GM19351 (cell line): ENCODE measurements at regions not wholly inside any gene's neighbourhood (a gene's known extent, or its start where the extent isn't known, plus 50 kb on each side); places are given as distances from the start of the nearest gene placed in this dataset.
"Not testable (repeated sequence)": the region's sequence is repeated elsewhere in the genome, so short reads cannot be mapped to it uniquely, and the experiment has no call there.

Source experiments
- ATAC-seq: cut with Tn5 transposase; IDR thresholded peaks from one replicate; pipeline ENCODE4 v1.9.1; 2021; ENCODE audit warnings: mild to moderate bottlenecking, moderate library complexity; ENCODE audit not compliant: unreplicated experiment

GRCh38 chr18:34942276-34942675, 98.9 kb upstream of the MAPRE2 start:
- no peak for ATAC-seq

- no peak for ATAC-seq
Observed at GRCh38 chr18:34942975-34943374, 98.2 kb upstream of the MAPRE2 start.

GRCh38 chr18:34943587-34943986, 97.6 kb upstream of the MAPRE2 start:
- no peak for ATAC-seq

- ATAC-seq: no peak
Observed at GRCh38 chr18:34947711-34948125, 93.5 kb upstream of the MAPRE2 start.

GRCh38 chr18:34951625-34952379, 89.4 kb upstream of the MAPRE2 start:
- ATAC-seq: no peak

GRCh38 chr18:34953212-34953611, 88.0 kb upstream of the MAPRE2 start:
- ATAC-seq: no peak

GRCh38 chr18:34955494-34955893, 85.7 kb upstream of the MAPRE2 start:
- ATAC-seq: not testable (repeated sequence)

- no peak for ATAC-seq
Observed at GRCh38 chr18:34956663-34957062, 84.5 kb upstream of the MAPRE2 start.

GRCh38 chr18:34957119-34957863, 83.9 kb upstream of the MAPRE2 start:
- no peak for ATAC-seq

- no peak for ATAC-seq
Observed at GRCh38 chr18:34957864-34958259, 83.4 kb upstream of the MAPRE2 start.

GRCh38 chr18:34959211-34959829, 81.9 kb upstream of the MAPRE2 start:
- ATAC-seq: no peak

GRCh38 chr18:34959989-34960388, 81.2 kb upstream of the MAPRE2 start:
- no peak for ATAC-seq

GRCh38 chr18:34965108-34965507, 76.1 kb upstream of the MAPRE2 start:
- ATAC-seq: no peak

GRCh38 chr18:34965566-34965965, 75.6 kb upstream of the MAPRE2 start:
- ATAC-seq: no peak

- ATAC-seq: no peak
Observed at GRCh38 chr18:34970106-34970505, 71.1 kb upstream of the MAPRE2 start.

GRCh38 chr18:34971313-34971712, 69.9 kb upstream of the MAPRE2 start:
- ATAC-seq: no peak

- ATAC-seq: no peak
Observed at GRCh38 chr18:34972765-34973414, 68.3 kb upstream of the MAPRE2 start.

- no peak for ATAC-seq
Observed at GRCh38 chr18:34976123-34976522, 65.1 kb upstream of the MAPRE2 start.

- ATAC-seq: no peak
Observed at GRCh38 chr18:34976534-34976898, 64.7 kb upstream of the MAPRE2 start.

GRCh38 chr18:34976899-34977837, 64.0 kb upstream of the MAPRE2 start:
- peak; percentile 67 for ATAC-seq
